GM23338 (cell line): ENCODE measurements at regions not wholly inside any gene's neighbourhood (a gene's known extent, or its start where the extent isn't known, plus 50 kb on each side); places are given as distances from the start of the nearest gene placed in this dataset.

Experiments
- ATAC-seq: fragments of 200-7000 bp; cut with Tn5 transposase; 3 replicates; pipeline ENCODE4 v1.9.1; 2020
- DNase-seq: peaks from one replicate; pipeline ENCODE4 v3.0.0-alpha.2; 2015; ENCODE audit warnings: low spot score
- H2AFZ ChIP-seq: fragments of 200-600 bp; sonication (generic); 2 replicates; pipeline ENCODE4 v1.8.0; 2016; ENCODE audit warnings: antibody characterized with exemption, mild to moderate bottlenecking, moderate library complexity
- H3F3A ChIP-seq: fragments of 200-600 bp; sonication (generic); replicated peaks from 2 replicates; pipeline ENCODE4 v1.8.0; 2017; ENCODE audit warnings: antibody characterized with exemption, mixed run types, low read depth
- H3K27ac ChIP-seq: fragments of 200-600 bp; sonication (generic); 2 replicates; pipeline ENCODE4 v1.6.1; 2016; ENCODE audit warnings: low read depth
- H3K27me3 ChIP-seq: fragments of 200-600 bp; sonication (generic); 2 replicates; pipeline ENCODE4 v1.8.0; 2016; ENCODE audit warnings: mild to moderate bottlenecking, mixed run types, moderate library complexity; ENCODE audit not compliant: insufficient read depth
- H3K36me3 ChIP-seq: fragments of 200-600 bp; sonication (generic); 2 replicates; pipeline ENCODE4 v1.8.0; 2016; ENCODE audit warnings: mild to moderate bottlenecking; ENCODE audit not compliant: insufficient read depth
- H3K4me1 ChIP-seq: fragments of 200-600 bp; sonication (generic); 2 replicates; pipeline ENCODE4 v1.8.0; 2016; ENCODE audit warnings: mild to moderate bottlenecking, moderate library complexity; ENCODE audit not compliant: insufficient read depth
- H3K4me2 ChIP-seq: fragments of 200-600 bp; sonication (generic); 2 replicates; pipeline ENCODE4 v1.7.1; 2017; ENCODE audit warnings: mixed run types
- H3K4me3 ChIP-seq: fragments of 200-600 bp; sonication (generic); 2 replicates; pipeline ENCODE4 v1.6.1; 2016; ENCODE audit warnings: mixed run types
- H3K79me2 ChIP-seq: fragments of 200-600 bp; sonication (generic); replicated peaks from 2 replicates; pipeline ENCODE4 v1.8.0; 2017; ENCODE audit warnings: mild to moderate bottlenecking; ENCODE audit not compliant: insufficient read depth
- H3K9me2 ChIP-seq: fragments of 200-600 bp; sonication (generic); 2 replicates; pipeline ENCODE4 v1.8.0; 2017; ENCODE audit not compliant: insufficient read depth
- H4K20me1 ChIP-seq: fragments of 200-600 bp; sonication (generic); replicated peaks from 2 replicates; pipeline ENCODE4 v1.8.0; 2017; ENCODE audit warnings: mild to moderate bottlenecking; ENCODE audit not compliant: insufficient read depth
- H3K27ac Mint-ChIP-seq: 2 replicates; pipeline ENCODE4 v1.8.0; 2020; ENCODE audit warnings: inconsistent platforms, mild to moderate bottlenecking, moderate library complexity, mixed read lengths
- H3K27me3 Mint-ChIP-seq: 3 replicates; pipeline ENCODE4 v1.8.0; 2022; ENCODE audit warnings: low read depth, mild to moderate bottlenecking, moderate library complexity, mixed read lengths, inconsistent platforms; ENCODE audit not compliant: insufficient read depth, poor library complexity
- H3K36me3 Mint-ChIP-seq: 3 replicates; pipeline ENCODE4 v1.8.0; 2021; ENCODE audit warnings: low read depth, mild to moderate bottlenecking, inconsistent platforms, moderate library complexity, mixed read lengths
- H3K4me1 Mint-ChIP-seq: 3 replicates; pipeline ENCODE4 v1.8.0; 2020; ENCODE audit warnings: mild to moderate bottlenecking, inconsistent platforms, mixed read lengths
- H3K4me3 Mint-ChIP-seq: 3 replicates; pipeline ENCODE4 v1.8.0; 2021; ENCODE audit warnings: moderate library complexity, mild to moderate bottlenecking, inconsistent platforms, mixed read lengths
- H3K9me3 Mint-ChIP-seq: 3 replicates; pipeline ENCODE4 v1.8.0; 2020; ENCODE audit warnings: moderate library complexity, mild to moderate bottlenecking, inconsistent platforms, mixed read lengths
- CREB1 ChIP-seq: fragments of 250-450 bp; sonication (Bioruptor Pico); IDR thresholded peaks from 2 replicates; pipeline ENCODE4 v1.5.0; 2020; ENCODE audit warnings: low read depth, mild to moderate bottlenecking, moderate library complexity
- CTCF ChIP-seq, 2 experiments: fragments of 200-600 bp in 1 of 2; sonication (generic) in 1 of 2; conservative IDR thresholded peaks; 2 replicates each; pipeline versions ENCODE4 v1.5.1 to v1.6.1; 2016 to 2017; ENCODE audit warnings: antibody characterized with exemption in 2 of 2, low read depth in 2 of 2, mild to moderate bottlenecking in 2 of 2, moderate library complexity in 1 of 2
- ETS1 ChIP-seq: IDR thresholded peaks from 2 replicates; pipeline ENCODE4 v1.6.1; 2016; ENCODE audit warnings: antibody characterized with exemption
- EZH2 ChIP-seq: fragments of 200-600 bp; sonication (generic); IDR thresholded peaks from one replicate; pipeline ENCODE4 v1.8.0; 2017; ENCODE audit warnings: antibody characterized with exemption, mild to moderate bottlenecking, low read depth; ENCODE audit not compliant: unreplicated experiment
- JUNB ChIP-seq: IDR thresholded peaks from one replicate; pipeline ENCODE4 v1.6.1; 2016; ENCODE audit warnings: antibody characterized with exemption; ENCODE audit not compliant: unreplicated experiment
- POLR2AphosphoS5 ChIP-seq: IDR thresholded peaks from 2 replicates; pipeline ENCODE4 v1.6.1; 2016; ENCODE audit warnings: antibody characterized with exemption, low read depth
- REST ChIP-seq: IDR thresholded peaks from one replicate; pipeline ENCODE4 v1.6.1; 2018; ENCODE audit warnings: antibody characterized with exemption; ENCODE audit not compliant: unreplicated experiment
- ZNF462 ChIP-seq: fragments of 250-450 bp; sonication (Bioruptor Pico); IDR thresholded peaks from 2 replicates; pipeline ENCODE4 v1.5.0; 2020; ENCODE audit warnings: mild to moderate bottlenecking, moderate library complexity

GRCh38 chr14:97248973-97249372 lies 451.8 kb downstream of the VRK1 start:
- H3K4me1 Mint-ChIP-seq: no peaks in the 10 kb centered on the region; the same call in 2 of the 3 replicates
- no peak overlapping the region for H3K4me3 Mint-ChIP-seq
- DNase-seq: no peak
- no peaks in the 10 kb centered on the region for H3K27me3 ChIP-seq
- no peak overlapping the region for H3K4me3 ChIP-seq
- H3K4me1 ChIP-seq: no peaks in the 10 kb centered on the region
- no peak for TF ChIP-seq REST
- TF ChIP-seq JUNB: no peak
- TF ChIP-seq CTCF (conservative IDR thresholded peaks at IDR 0.05; ENCODE audit: low read depth in 2 of 2): no peak
- TF ChIP-seq ETS1: no peak
- TF ChIP-seq EZH2: no peak
- TF ChIP-seq POLR2AphosphoS5: no peak
- H3K36me3 Mint-ChIP-seq: no peaks in the 10 kb centered on the region
- H3K9me3 Mint-ChIP-seq: no peaks in the 10 kb centered on the region
- H3K4me2 ChIP-seq: no peak overlapping the region
- no peaks in the 10 kb centered on the region for H3K79me2 ChIP-seq
- H4K20me1 ChIP-seq: no peaks in the 10 kb centered on the region
- H3F3A ChIP-seq: no peaks in the 10 kb centered on the region
- no peaks in the 10 kb centered on the region for H3K36me3 ChIP-seq
- H3K27me3 Mint-ChIP-seq: peaks cover 2% of the 10 kb centered on the region
- no peak overlapping the region for H2AFZ ChIP-seq
- H3K27ac ChIP-seq: no peak overlapping the region
- H3K9me2 ChIP-seq: no peaks in the 10 kb centered on the region
- ATAC-seq: no peak
- no peak overlapping the region for H3K27ac Mint-ChIP-seq

GRCh38 chr14:97250931-97251330 lies 453.7 kb downstream of the VRK1 start:
- DNase-seq: no peak
- ATAC-seq: peak; percentile 34; the same call in 2 of the 3 replicates
- no peaks in the 10 kb centered on the region for H4K20me1 ChIP-seq
- H3K27me3 ChIP-seq: no peaks in the 10 kb centered on the region
- H3K4me1 ChIP-seq: no peaks in the 10 kb centered on the region
- Mint-ChIP-seq H3K9me3 (no peaks in the 10 kb centered on the region), H3K27ac (no peak overlapping the region), H3K36me3 (no peaks in the 10 kb centered on the region), H3K4me1 (no peaks in the 10 kb centered on the region; the same call in 2 of the 3 replicates), H3K4me3 (no peak overlapping the region), H3K27me3 (peaks cover 3% of the 10 kb centered on the region)
- no peak overlapping the region for H3K4me2 ChIP-seq
- no peak overlapping the region for H3K27ac ChIP-seq
- no peaks in the 10 kb centered on the region for H3K36me3 ChIP-seq
- H3K79me2 ChIP-seq: no peaks in the 10 kb centered on the region
- H3K4me3 ChIP-seq: no peak overlapping the region
- no peaks in the 10 kb centered on the region for H3K9me2 ChIP-seq
- H3F3A ChIP-seq: no peaks in the 10 kb centered on the region
- no peak overlapping the region for H2AFZ ChIP-seq
- no peak for TF ChIP-seq ETS1
- no peak for TF ChIP-seq CREB1 (CRISPR knock-in tag)
- TF ChIP-seq ZNF462 (CRISPR knock-in tag): no peak
- TF ChIP-seq POLR2AphosphoS5: no peak
